GM21737 (cell line): ENCODE measurements at regions not wholly inside any gene's neighbourhood (a gene's known extent, or its start where the extent isn't known, plus 50 kb on each side); places are given as distances from the start of the nearest gene placed in this dataset.
A peak's percentile ranks its signal among the peaks of the same experiment; 100 is the strongest.

Experiments used
- ATAC-seq: cut with Tn5 transposase; IDR thresholded peaks from one replicate; pipeline ENCODE4 v1.9.1; 2021; ENCODE audit warnings: mild to moderate bottlenecking, moderate library complexity; ENCODE audit not compliant: unreplicated experiment

- ATAC-seq = no peak
Observed at GRCh38 chr12:40172879-40173278, 51.9 kb upstream of the LRRK2 start.

GRCh38 chr12:40171501-40171900 lies 53.3 kb upstream of the LRRK2 start:
- ATAC-seq = no peak

GRCh38 chr12:40171066-40171465 lies 53.7 kb upstream of the LRRK2 start:
- ATAC-seq = no peak

- ATAC-seq = no peak
Observed at GRCh38 chr12:40170593-40170992, 54.2 kb upstream of the LRRK2 start.

- peak; percentile 93 for ATAC-seq
Observed at GRCh38 chr12:40168868-40169267, 55.9 kb upstream of the LRRK2 start.

- ATAC-seq = peak; percentile 24
Observed at GRCh38 chr12:40168419-40168818, 56.4 kb upstream of the LRRK2 start.

GRCh38 chr12:40168001-40168400 lies 56.8 kb upstream of the LRRK2 start:
- ATAC-seq = no peak

- no peak for ATAC-seq
Observed at GRCh38 chr12:40165179-40165578, 59.3 kb upstream of the SLC2A13 start.

- ATAC-seq = no peak
Observed at GRCh38 chr12:40164034-40164433, 58.2 kb upstream of the SLC2A13 start.

GRCh38 chr12:40162033-40162432 lies 56.2 kb upstream of the SLC2A13 start:
- no peak for ATAC-seq

- ATAC-seq = no peak
Observed at GRCh38 chr12:40158592-40159111, 52.8 kb upstream of the SLC2A13 start.

- no peak for ATAC-seq
Observed at GRCh38 chr12:40157336-40157735, 51.5 kb upstream of the SLC2A13 start.

GRCh38 chr12:40156021-40156764 lies 50.3 kb upstream of the SLC2A13 start:
- no peak for ATAC-seq
